ENCODE measurements at regions not wholly inside any gene's neighbourhood (a gene's known extent, or its start where the extent isn't known, plus 50 kb on each side); places are given as distances from the start of the nearest gene placed in this dataset.

GRCh38 chr1:36737038-36737555 is 254.4 kb upstream of the CSF3R start:
- TF ChIP-seq POLR2A (IDR thresholded peaks at IDR 0.05) (no peak), POLR2AphosphoS5 (IDR thresholded peaks at IDR 0.05) (no peak), CTCF (IDR thresholded peaks at IDR 0.05) (no peak)

All from prostate gland (tissue), 2 donors.